ENCODE measurements at regions not wholly inside any gene's neighbourhood (a gene's known extent, or its start where the extent isn't known, plus 50 kb on each side); places are given as distances from the start of the nearest gene placed in this dataset.

- TF ChIP-seq CTCF (IDR thresholded peaks at IDR 0.05 in 2 of 3, conservative IDR thresholded peaks at IDR 0.05 in 1 of 3; ENCODE audit: borderline replicate concordance in 1 of 3, insufficient read depth in 1 of 3, low read depth in 2 of 3, low read length in 2 of 3), result no peak
- TF ChIP-seq POLR2A (IDR thresholded peaks at IDR 0.05; ENCODE audit: borderline replicate concordance, extremely low read depth, insufficient read depth, insufficient read length), result no peak
- no peak for TF ChIP-seq ZNF274 (IDR thresholded peaks at IDR 0.05; ENCODE audit: low read depth, low read length)
Observed at GRCh38 chr7:25478925-25479324, 250.6 kb upstream of the NPVF start.

All from HCT116 (cell line).